Esophagus muscularis mucosa (tissue), 3 donors: ENCODE measurements at regions not wholly inside any gene's neighbourhood (a gene's known extent, or its start where the extent isn't known, plus 50 kb on each side); places are given as distances from the start of the nearest gene placed in this dataset.

Experiments
- POLR2A ChIP-seq: fragments of 450-650 bp; IDR thresholded peaks from one replicate; pipeline ENCODE4 v1.6.1; 2017; ENCODE audit warnings: antibody characterized with exemption, moderate library complexity, mild to moderate bottlenecking, low read depth
- POLR2AphosphoS5 ChIP-seq, 2 donors: sonication (generic); formaldehyde crosslinking; IDR thresholded peaks; one replicate each; pipeline ENCODE4 v1.6.1; 2017; ENCODE audit warnings: antibody characterized with exemption in 2 of 2
- TF ChIP-seq, protein P1 (sequence below), 3 experiments: fragments of 200-600 bp in 2 of 3; fragments of 450-650 bp in 1 of 3; sonication (generic) in 2 of 3; IDR thresholded peaks; one replicate each; pipeline ENCODE4 v1.5.1; 2017 to 2019; ENCODE audit warnings: antibody characterized with exemption in 3 of 3, mild to moderate bottlenecking in 2 of 3, moderate library complexity in 1 of 3

DNA sequence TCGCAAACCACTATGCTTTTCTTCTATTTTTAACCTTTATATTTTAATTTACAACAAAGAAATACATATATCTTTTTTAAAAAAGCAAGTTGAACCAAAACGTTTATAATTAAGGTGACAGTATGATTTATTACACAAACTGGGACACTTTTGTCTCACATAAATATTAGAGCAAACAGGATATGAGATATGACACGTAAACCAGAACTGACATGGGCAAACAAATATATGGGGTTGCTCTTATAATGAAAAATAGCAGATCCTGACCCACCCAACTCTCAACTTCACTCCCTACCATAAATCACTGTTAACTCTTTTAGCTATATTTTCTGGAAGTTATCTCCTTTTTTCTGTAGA is 177.0 kb upstream of the EDNRA start:
- TF ChIP-seq POLR2AphosphoS5 (IDR thresholded peaks at IDR 0.05) (no peak), POLR2A (no peak)
- TF ChIP-seq, protein P1, sequence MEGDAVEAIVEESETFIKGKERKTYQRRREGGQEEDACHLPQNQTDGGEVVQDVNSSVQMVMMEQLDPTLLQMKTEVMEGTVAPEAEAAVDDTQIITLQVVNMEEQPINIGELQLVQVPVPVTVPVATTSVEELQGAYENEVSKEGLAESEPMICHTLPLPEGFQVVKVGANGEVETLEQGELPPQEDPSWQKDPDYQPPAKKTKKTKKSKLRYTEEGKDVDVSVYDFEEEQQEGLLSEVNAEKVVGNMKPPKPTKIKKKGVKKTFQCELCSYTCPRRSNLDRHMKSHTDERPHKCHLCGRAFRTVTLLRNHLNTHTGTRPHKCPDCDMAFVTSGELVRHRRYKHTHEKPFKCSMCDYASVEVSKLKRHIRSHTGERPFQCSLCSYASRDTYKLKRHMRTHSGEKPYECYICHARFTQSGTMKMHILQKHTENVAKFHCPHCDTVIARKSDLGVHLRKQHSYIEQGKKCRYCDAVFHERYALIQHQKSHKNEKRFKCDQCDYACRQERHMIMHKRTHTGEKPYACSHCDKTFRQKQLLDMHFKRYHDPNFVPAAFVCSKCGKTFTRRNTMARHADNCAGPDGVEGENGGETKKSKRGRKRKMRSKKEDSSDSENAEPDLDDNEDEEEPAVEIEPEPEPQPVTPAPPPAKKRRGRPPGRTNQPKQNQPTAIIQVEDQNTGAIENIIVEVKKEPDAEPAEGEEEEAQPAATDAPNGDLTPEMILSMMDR (IDR thresholded peaks at IDR 0.05): no peak
